HG02759 (cell line): ENCODE measurements at regions not wholly inside any gene's neighbourhood (a gene's known extent, or its start where the extent isn't known, plus 50 kb on each side); places are given as distances from the start of the nearest gene placed in this dataset.
"Not testable (repeated sequence)": the region's sequence is repeated elsewhere in the genome, so short reads cannot be mapped to it uniquely, and the experiment has no call there.

Source experiments
- ATAC-seq: cut with Tn5 transposase; IDR thresholded peaks from one replicate; pipeline ENCODE4 v1.9.1; 2021; ENCODE audit warnings: mild to moderate bottlenecking, moderate library complexity; ENCODE audit not compliant: unreplicated experiment

- ATAC-seq = no peak
Measured at GRCh38 chr20:55693641-55694040, 311.7 kb downstream of the CBLN4 start.

GRCh38 chr20:55685841-55686240 is 319.5 kb downstream of the CBLN4 start:
- no peak for ATAC-seq

GRCh38 chr20:55685425-55685824 is 319.9 kb downstream of the CBLN4 start:
- no peak for ATAC-seq

- no peak for ATAC-seq
Measured at GRCh38 chr20:55684578-55684977, 320.7 kb downstream of the CBLN4 start.

- ATAC-seq = no peak
Measured at GRCh38 chr20:55678970-55679667, 326.2 kb downstream of the CBLN4 start.

- ATAC-seq = no peak
Measured at GRCh38 chr20:55678126-55678525, 327.2 kb downstream of the CBLN4 start.

GRCh38 chr20:55677011-55677410 is 328.3 kb downstream of the CBLN4 start:
- ATAC-seq = no peak

GRCh38 chr20:55676097-55676496 is 329.2 kb downstream of the CBLN4 start:
- ATAC-seq = no peak

- ATAC-seq = no peak
Measured at GRCh38 chr20:55668631-55669030, 336.7 kb downstream of the CBLN4 start.

- ATAC-seq = no peak
Measured at GRCh38 chr20:55667955-55668354, 337.4 kb downstream of the CBLN4 start.

- no peak for ATAC-seq
Measured at GRCh38 chr20:55667024-55667423, 338.3 kb downstream of the CBLN4 start.

- no peak for ATAC-seq
Measured at GRCh38 chr20:55656231-55656775, 349.0 kb downstream of the CBLN4 start.

GRCh38 chr20:55650657-55651360 is 354.5 kb downstream of the CBLN4 start:
- ATAC-seq = no peak

- ATAC-seq = no peak
Measured at GRCh38 chr20:55649254-55649653, 356.1 kb downstream of the CBLN4 start.

- ATAC-seq = no peak
Measured at GRCh38 chr20:55646851-55647250, 358.5 kb downstream of the CBLN4 start.

GRCh38 chr20:55641497-55641896 is 363.8 kb downstream of the CBLN4 start:
- ATAC-seq = no peak

GRCh38 chr20:55635870-55636269 is 369.4 kb downstream of the CBLN4 start:
- ATAC-seq = no peak

GRCh38 chr20:55632592-55632991 is 372.7 kb downstream of the CBLN4 start:
- ATAC-seq = no peak

- ATAC-seq = not testable (repeated sequence)
Measured at GRCh38 chr20:55629143-55629542, 376.2 kb downstream of the CBLN4 start.

GRCh38 chr20:55626716-55627115 is 378.6 kb downstream of the CBLN4 start:
- ATAC-seq = no peak

GRCh38 chr20:55616367-55616766 is 389.0 kb downstream of the CBLN4 start:
- ATAC-seq = no peak

- ATAC-seq = no peak
Measured at GRCh38 chr20:55615818-55616217, 389.5 kb downstream of the CBLN4 start.
